ENCODE measurements at regions not wholly inside any gene's neighbourhood (a gene's known extent, or its start where the extent isn't known, plus 50 kb on each side); places are given as distances from the start of the nearest gene placed in this dataset.

DNA sequence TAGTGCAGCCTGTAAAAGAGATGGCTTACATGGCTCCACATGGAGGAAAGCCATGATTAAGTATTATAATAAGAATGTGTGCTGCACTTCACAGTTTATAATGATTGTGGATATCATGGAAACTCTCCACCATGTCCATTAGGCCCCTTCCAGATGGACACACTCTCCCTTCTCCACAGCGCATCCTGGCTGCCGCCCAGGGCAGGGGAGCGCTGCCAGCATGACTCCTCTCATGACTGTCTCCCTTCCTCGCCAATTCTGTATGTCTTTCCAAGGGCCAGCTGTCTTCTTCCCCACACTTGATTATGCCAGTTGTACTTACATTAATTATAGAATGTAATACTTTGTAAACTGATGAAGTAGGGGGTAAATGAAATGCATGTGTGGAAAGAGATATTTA, 259.3 kb upstream of the TMEM72 start:
- WGBS (ENCODE audit: low lambda C conversion rate, missing lambda C conversion rate): 93% methylated on average over 4 of the region's 4 CpGs
- no peaks in the 10 kb centered on the region for H3K9me3 ChIP-seq (ENCODE audit: low read depth)
- no peak for DNase-seq (ENCODE audit: low spot score)

GRCh38 chr10:44659320-44659719, 251.8 kb upstream of the TMEM72 start:
- no peaks in the 10 kb centered on the region for H3K9me3 ChIP-seq (ENCODE audit: low read depth)
- no peak overlapping the region for H3K4me2 ChIP-seq
- H3K79me2 ChIP-seq: no peaks in the 10 kb centered on the region
- no peaks in the 10 kb centered on the region for H4K20me1 ChIP-seq (ENCODE audit: insufficient read depth, poor library complexity, severe bottlenecking)
- no peaks in the 10 kb centered on the region for H3K4me1 ChIP-seq (ENCODE audit: insufficient read depth)
- no peak overlapping the region for H3K27ac ChIP-seq
- no peak overlapping the region for H2AFZ ChIP-seq
- 68% methylated on average over 3 of the region's 3 CpGs for WGBS (ENCODE audit: low lambda C conversion rate, missing lambda C conversion rate)
- no peaks in the 10 kb centered on the region for H3K36me3 ChIP-seq (replicated peaks; ENCODE audit: insufficient read depth, low read depth)
- DNase-seq (ENCODE audit: low spot score): no peak
- no peaks in the 10 kb centered on the region for H3K27me3 ChIP-seq
- no peaks in the 10 kb centered on the region for H3K9me2 ChIP-seq (replicated peaks; ENCODE audit: insufficient read depth)
- H3K4me3 ChIP-seq: no peak overlapping the region
- TF ChIP-seq EZH2 (IDR thresholded peaks at IDR 0.05; ENCODE audit: borderline replicate concordance): no peak
- no peak for TF ChIP-seq EZH2phosphoT487 (IDR thresholded peaks at IDR 0.05; ENCODE audit: low read depth, severe bottlenecking, unreplicated experiment)
- TF ChIP-seq, protein P1, sequence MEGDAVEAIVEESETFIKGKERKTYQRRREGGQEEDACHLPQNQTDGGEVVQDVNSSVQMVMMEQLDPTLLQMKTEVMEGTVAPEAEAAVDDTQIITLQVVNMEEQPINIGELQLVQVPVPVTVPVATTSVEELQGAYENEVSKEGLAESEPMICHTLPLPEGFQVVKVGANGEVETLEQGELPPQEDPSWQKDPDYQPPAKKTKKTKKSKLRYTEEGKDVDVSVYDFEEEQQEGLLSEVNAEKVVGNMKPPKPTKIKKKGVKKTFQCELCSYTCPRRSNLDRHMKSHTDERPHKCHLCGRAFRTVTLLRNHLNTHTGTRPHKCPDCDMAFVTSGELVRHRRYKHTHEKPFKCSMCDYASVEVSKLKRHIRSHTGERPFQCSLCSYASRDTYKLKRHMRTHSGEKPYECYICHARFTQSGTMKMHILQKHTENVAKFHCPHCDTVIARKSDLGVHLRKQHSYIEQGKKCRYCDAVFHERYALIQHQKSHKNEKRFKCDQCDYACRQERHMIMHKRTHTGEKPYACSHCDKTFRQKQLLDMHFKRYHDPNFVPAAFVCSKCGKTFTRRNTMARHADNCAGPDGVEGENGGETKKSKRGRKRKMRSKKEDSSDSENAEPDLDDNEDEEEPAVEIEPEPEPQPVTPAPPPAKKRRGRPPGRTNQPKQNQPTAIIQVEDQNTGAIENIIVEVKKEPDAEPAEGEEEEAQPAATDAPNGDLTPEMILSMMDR (IDR thresholded peaks at IDR 0.05; ENCODE audit: poor library complexity): no peak

More for the DNA sequence above, 259.3 kb upstream of the TMEM72 start:
- no peaks in the 10 kb centered on the region for H3K36me3 ChIP-seq (replicated peaks; ENCODE audit: insufficient read depth, low read depth)
- no peaks in the 10 kb centered on the region for H4K20me1 ChIP-seq (ENCODE audit: insufficient read depth, poor library complexity, severe bottlenecking)
- no peaks in the 10 kb centered on the region for H3K9me2 ChIP-seq (replicated peaks; ENCODE audit: insufficient read depth)
- H3K27ac ChIP-seq: no peak overlapping the region
- H3K4me3 ChIP-seq: no peak overlapping the region
- no peaks in the 10 kb centered on the region for H3K27me3 ChIP-seq
- H2AFZ ChIP-seq: no peak overlapping the region
- no peak overlapping the region for H3K4me2 ChIP-seq
- peaks cover 2% of the 10 kb centered on the region for H3K4me1 ChIP-seq (ENCODE audit: insufficient read depth)
- TF ChIP-seq EZH2phosphoT487 (IDR thresholded peaks at IDR 0.05; ENCODE audit: low read depth, severe bottlenecking, unreplicated experiment): no peak
- no peak for TF ChIP-seq EZH2 (IDR thresholded peaks at IDR 0.05; ENCODE audit: borderline replicate concordance)
- TF ChIP-seq, protein P1 (IDR thresholded peaks at IDR 0.05; ENCODE audit: poor library complexity): no peak
- no peaks in the 10 kb centered on the region for H3K79me2 ChIP-seq

DNA sequence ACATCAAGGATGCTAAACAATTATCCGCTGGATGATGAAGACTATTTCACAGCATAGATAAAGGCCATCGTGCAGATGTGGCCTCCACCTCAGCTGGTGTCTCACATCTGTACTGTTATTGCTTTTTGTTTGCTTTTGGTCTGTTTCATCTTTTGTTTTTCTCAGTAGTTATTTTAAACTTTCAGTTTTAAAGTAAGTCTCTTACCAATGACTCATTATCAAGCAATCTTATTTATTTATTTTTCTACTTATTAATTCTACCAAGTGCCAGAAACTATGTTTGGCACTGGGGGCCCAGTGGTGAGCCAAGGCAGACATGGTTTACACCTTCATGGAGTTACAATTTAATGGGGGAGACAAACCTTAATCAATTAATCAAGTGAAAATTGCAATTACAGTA, 250.9 kb upstream of the TMEM72 start:
- Histone ChIP-seq H3K9me3 (ENCODE audit: low read depth) (no peaks in the 10 kb centered on the region), H3K4me1 (ENCODE audit: insufficient read depth) (no peaks in the 10 kb centered on the region), H3K79me2 (no peaks in the 10 kb centered on the region), H3K4me2 (no peak overlapping the region), H3K36me3 (replicated peaks; ENCODE audit: insufficient read depth, low read depth) (no peaks in the 10 kb centered on the region), H4K20me1 (ENCODE audit: insufficient read depth, poor library complexity, severe bottlenecking) (no peaks in the 10 kb centered on the region), H3K4me3 (no peak overlapping the region), H3K27me3 (no peaks in the 10 kb centered on the region), H2AFZ (no peak overlapping the region), H3K27ac (no peak overlapping the region), H3K9me2 (replicated peaks; ENCODE audit: insufficient read depth) (no peaks in the 10 kb centered on the region)
- TF ChIP-seq, protein P1 (IDR thresholded peaks at IDR 0.05; ENCODE audit: poor library complexity): no peak
- TF ChIP-seq EZH2phosphoT487 (IDR thresholded peaks at IDR 0.05; ENCODE audit: low read depth, severe bottlenecking, unreplicated experiment): no peak
- no peak for TF ChIP-seq EZH2 (IDR thresholded peaks at IDR 0.05; ENCODE audit: borderline replicate concordance)
- no peak for DNase-seq (ENCODE audit: low spot score)
- 87% methylated on average over 2 of the region's 2 CpGs for WGBS (ENCODE audit: low lambda C conversion rate, missing lambda C conversion rate)

GRCh38 chr10:44662051-44662450, 249.1 kb upstream of the TMEM72 start:
- Histone ChIP-seq H3K27ac (no peak overlapping the region), H3K9me2 (replicated peaks; ENCODE audit: insufficient read depth) (no peaks in the 10 kb centered on the region), H4K20me1 (ENCODE audit: insufficient read depth, poor library complexity, severe bottlenecking) (no peaks in the 10 kb centered on the region), H2AFZ (no peak overlapping the region), H3K4me1 (ENCODE audit: insufficient read depth) (no peaks in the 10 kb centered on the region), H3K4me2 (no peak overlapping the region), H3K79me2 (no peaks in the 10 kb centered on the region), H3K4me3 (no peak overlapping the region), H3K9me3 (ENCODE audit: low read depth) (no peaks in the 10 kb centered on the region), H3K36me3 (replicated peaks; ENCODE audit: insufficient read depth, low read depth) (no peaks in the 10 kb centered on the region), H3K27me3 (no peaks in the 10 kb centered on the region)
- no peak for TF ChIP-seq EZH2phosphoT487 (IDR thresholded peaks at IDR 0.05; ENCODE audit: low read depth, severe bottlenecking, unreplicated experiment)
- TF ChIP-seq, protein P1 (IDR thresholded peaks at IDR 0.05; ENCODE audit: poor library complexity): no peak
- no peak for TF ChIP-seq EZH2 (IDR thresholded peaks at IDR 0.05; ENCODE audit: borderline replicate concordance)
- 75% methylated on average over 6 of the region's 6 CpGs for WGBS (ENCODE audit: low lambda C conversion rate, missing lambda C conversion rate)
- DNase-seq (ENCODE audit: low spot score): no peak

All from hepatocyte (in vitro differentiated cells).